Heart right ventricle (tissue), 16 donors: ENCODE measurements at regions not wholly inside any gene's neighbourhood (a gene's known extent, or its start where the extent isn't known, plus 50 kb on each side); places are given as distances from the start of the nearest gene placed in this dataset.

Experiments used
- ATAC-seq, 8 donors: fragments of 200-7000 bp; cut with Tn5 transposase; one replicate each; pipeline ENCODE4 v1.9.1; 2020; ENCODE audit warnings: mild to moderate bottlenecking in 8 of 8, moderate library complexity in 8 of 8, moderate number of reproducible peaks in 1 of 8
- DNase-seq, 2 donors: peaks; one replicate each; pipeline ENCODE4 v3.0.0-alpha.2; 2020
- H3K27ac ChIP-seq, 10 donors: fragments of 200-600 bp; sonication (generic) in 2 of 10; one replicate each; pipeline versions ENCODE4 v1.5.0 to v1.8.0; 2020 to 2022; ENCODE audit warnings: mild to moderate bottlenecking in 3 of 10
- H3K27me3 ChIP-seq, 7 donors: fragments of 200-600 bp; one replicate each; pipeline ENCODE4 v1.8.0; 2021 to 2022; ENCODE audit warnings: mild to moderate bottlenecking in 2 of 7
- H3K36me3 ChIP-seq, 9 donors: fragments of 200-600 bp; sonication (generic) in 1 of 9; one replicate each; pipeline versions ENCODE4 v1.5.0 to v1.8.0; 2020 to 2022; ENCODE audit warnings: mild to moderate bottlenecking in 2 of 9
- H3K4me1 ChIP-seq, 9 donors: fragments of 200-600 bp; sonication (generic) in 1 of 9; one replicate each; pipeline versions ENCODE4 v1.5.0 to v1.8.0; 2020 to 2022; ENCODE audit warnings: mild to moderate bottlenecking in 4 of 9
- H3K4me3 ChIP-seq, 10 donors: fragments of 200-600 bp; sonication (generic) in 2 of 10; one replicate each; pipeline versions ENCODE4 v1.5.0 to v1.8.0; 2020 to 2022; ENCODE audit warnings: mild to moderate bottlenecking in 7 of 10, moderate library complexity in 2 of 10
- H3K9me3 ChIP-seq, 11 donors: fragments of 200-600 bp in 10 of 11; sonication (generic) in 2 of 11; one replicate each; pipeline versions ENCODE4 v1.5.0 to v1.8.0; 2013 to 2022; ENCODE audit warnings: mild to moderate bottlenecking in 2 of 11, control low read depth in 1 of 11, moderate library complexity in 1 of 11
- CTCF ChIP-seq, 9 donors: fragments of 200-600 bp; sonication (generic) in 2 of 9; IDR thresholded peaks; one replicate each; pipeline versions ENCODE4 v1.5.0 to v1.8.0; 2021 to 2022; ENCODE audit warnings: antibody characterized with exemption in 9 of 9, mild to moderate bottlenecking in 5 of 9, moderate library complexity in 1 of 9
- WGBS, 2 donors: extraction: QIAGEN DNeasy Blood & Tissue Kit; methylation state at CpG; one replicate each; pipeline ENCODE4 v1.1.7; 2013; ENCODE audit warnings: inconsistent platforms in 1 of 2; 5-methylcytosine and 5-hydroxymethylcytosine counted together
- intact Hi-C, 10 donors: fragments of 100-400 bp; cut with DNase I; formaldehyde crosslinking; loops; one replicate each; pipeline versions ENCODE4 v1.11.1 to v1.14.2; 2022
- donor health status: Arrhythmogenic right ventricular cardiomyopathy.
- donor health status: ischemic (EF 13 %, LVEDD 7.1; RV severe dilation, severe dysfunction).
- donor health status: healthy with polysubstance abuse.
- donor health status: DM: no; HTN: yes; CAD: no.
- donor health status: DM: no; HTN: no; CAD: no.
- donor health status: ischemic (EF 25% LVEDD 6.9; RV normal size, moderate dysfunction).
- donor health status: ischemic (EF 25% LVEDD 5.7; RV mildly dilated, moderate dysfunction).
- donor health status: healthy.
- donor health status: DM: yes; HTN: yes; CAD: no.
- donor health status: Ischemic cardiomyopathy.
- donor health status: ischemic (EF 35%, LVEDD 5.7; RV mildly dilated, moderate dysfunction).
- donor health status: nonischemic (EF 11% LVEDD 7.7; RV severe dilation, severe dysfunction).
- donor health status: DM: yes; HTN: yes; CAD: no.
- donor health status: PGD.
- donor health status: ischemic (EF 29% LVEDD 5.4; RV normal size, mild dysfunction).
- donor health status: nonischemic (EF 23%, LVEDD 6.1; RV moderate dilation, normal function).

DNA sequence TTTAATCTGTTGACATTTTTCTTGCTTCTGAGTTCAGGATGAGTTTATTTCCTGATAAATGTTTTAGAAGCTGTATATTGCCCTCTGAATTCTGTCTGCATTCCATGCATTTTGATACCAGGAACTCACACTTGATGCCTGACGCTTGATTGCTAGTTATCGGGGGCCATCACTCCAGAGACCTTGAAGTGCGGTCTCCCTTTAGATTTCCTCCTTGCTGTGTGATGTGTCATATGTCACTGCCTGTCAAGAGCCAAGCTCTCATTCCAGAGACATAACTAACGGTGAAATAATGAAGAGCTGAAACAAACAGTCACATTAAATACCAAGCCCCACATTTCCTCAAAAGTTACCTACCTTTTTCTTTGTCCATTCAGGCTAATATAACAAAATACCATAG lies 155.5 kb downstream of the TNFSF13B start:
- no peak for ATAC-seq
- Histone ChIP-seq H3K36me3 (no peaks in the 10 kb centered on the region), H3K4me1 (no peaks in the 10 kb centered on the region), H3K4me3 (no peak overlapping the region), H3K27me3 (peaks cover 0 to 7% (median 0%) of the 10 kb centered on the region in 7 donors), H3K9me3 (no peaks in the 10 kb centered on the region), H3K27ac (no peak overlapping the region)
- 20 to 31% methylated on average over 4 of the region's 4 CpGs for WGBS, 2 donors
- intact Hi-C loops, result no loop called here
- no peak for DNase-seq
- TF ChIP-seq CTCF (IDR thresholded peaks at IDR 0.05), result no peak

GRCh38 chr13:108426893-108427292 lies 157.4 kb downstream of the TNFSF13B start:
- Histone ChIP-seq H3K4me3 (no peak overlapping the region), H3K27ac (no peak overlapping the region), H3K36me3 (no peaks in the 10 kb centered on the region), H3K27me3 (peaks cover 0 to 13% (median 0%) of the 10 kb centered on the region in 7 donors), H3K4me1 (no peaks in the 10 kb centered on the region), H3K9me3 (no peaks in the 10 kb centered on the region)
- 78 to 81% methylated on average over 1 of the region's 1 CpG for WGBS, 2 donors
- intact Hi-C loops, result no loop called here
- TF ChIP-seq CTCF (IDR thresholded peaks at IDR 0.05), result no peak
- ATAC-seq, result no peak
- DNase-seq, result no peak

DNA sequence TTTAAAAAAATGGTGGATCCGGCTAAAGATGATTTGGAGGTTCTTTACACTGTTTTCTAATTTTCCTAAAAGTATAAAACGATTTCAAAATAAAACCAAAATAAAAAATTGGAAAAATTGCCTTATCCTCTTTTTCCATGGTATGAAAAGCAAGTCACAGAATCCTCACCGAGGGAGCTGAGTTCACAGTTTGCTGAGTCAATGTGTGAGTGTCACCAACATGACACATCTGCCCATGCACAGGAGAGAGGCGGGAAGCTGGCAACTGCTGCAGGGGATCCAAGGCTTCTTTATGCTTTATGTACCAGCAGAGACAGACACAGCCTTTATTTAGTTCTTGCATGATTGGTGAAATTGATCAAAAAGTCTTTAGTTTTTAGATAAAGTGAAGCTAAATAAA lies 157.8 kb downstream of the TNFSF13B start:
- Histone ChIP-seq H3K9me3 (no peaks in the 10 kb centered on the region), H3K36me3 (no peaks in the 10 kb centered on the region), H3K27ac (no peak overlapping the region), H3K4me3 (no peak overlapping the region), H3K27me3 (peaks cover 0 to 13% (median 0%) of the 10 kb centered on the region in 7 donors), H3K4me1 (no peaks in the 10 kb centered on the region)
- no peak for DNase-seq
- 70 to 75% methylated on average over 4 of the region's 4 CpGs for WGBS, 2 donors
- no peak for TF ChIP-seq CTCF (IDR thresholded peaks at IDR 0.05)
- intact Hi-C loops, result no loop called here
- no peak for ATAC-seq

- no peak for ATAC-seq
- H3K36me3 ChIP-seq, result no peaks in the 10 kb centered on the region
- no peak overlapping the region for H3K4me3 ChIP-seq
- intact Hi-C loops, result no loop called here
- DNase-seq, result no peak
- H3K27me3 ChIP-seq, result peaks cover 0 to 13% (median 0%) of the 10 kb centered on the region in 7 donors
- H3K9me3 ChIP-seq, result no peaks in the 10 kb centered on the region
- WGBS, 2 donors, result 88 to 95% methylated on average over 2 of the region's 2 CpGs
- H3K27ac ChIP-seq, result no peak overlapping the region
- no peak for TF ChIP-seq CTCF (IDR thresholded peaks at IDR 0.05)
- no peaks in the 10 kb centered on the region for H3K4me1 ChIP-seq
Measured at GRCh38 chr13:108428691-108429090, 159.2 kb downstream of the TNFSF13B start.
